Activated CD8-positive, alpha-beta memory T cell treated with anti-CD3 and anti-CD28 coated beads, Interleukin-2, amount 10 ng/mL, durations not matched to agents 7 days and 5 days (primary cell): ENCODE measurements at regions not wholly inside any gene's neighbourhood (a gene's known extent, or its start where the extent isn't known, plus 50 kb on each side); places are given as distances from the start of the nearest gene placed in this dataset.

ENCODE experiments used
- ATAC-seq: fragments of 150-1000 bp; cut with Tn5 transposase; one replicate; pipeline ENCODE4 v1.10.0; 2021; ENCODE audit warnings: moderate library complexity
- CTCF ChIA-PET: fragments of 350-600 bp; sonication (Branson Sonifier 250); formaldehyde crosslinking; loops from one replicate; lab custom pipeline; 2021; ENCODE audit warnings: antibody characterized with exemption; lab: Charles Lee
- DNase-seq: peaks from one replicate; pipeline ENCODE4 v3.0.0-alpha.2; 2020
- H3K27ac Mint-ChIP-seq: one replicate; pipeline ENCODE4 v1.8.0; 2021; ENCODE audit warnings: mild to moderate bottlenecking, mixed read lengths
- H3K27me3 Mint-ChIP-seq: one replicate; pipeline ENCODE4 v1.8.0; 2021; ENCODE audit warnings: mixed read lengths
- H3K36me3 Mint-ChIP-seq: one replicate; pipeline ENCODE4 v1.8.0; 2021; ENCODE audit warnings: mild to moderate bottlenecking, mixed read lengths
- H3K4me1 Mint-ChIP-seq: one replicate; pipeline ENCODE4 v1.8.0; 2021; ENCODE audit warnings: mixed read lengths
- H3K4me3 Mint-ChIP-seq: one replicate; pipeline ENCODE4 v1.8.0; 2021; ENCODE audit warnings: mild to moderate bottlenecking, moderate library complexity, mixed read lengths
- H3K9me3 Mint-ChIP-seq: one replicate; pipeline ENCODE4 v1.8.0; 2022; ENCODE audit warnings: low read depth, mixed read lengths

DNA sequence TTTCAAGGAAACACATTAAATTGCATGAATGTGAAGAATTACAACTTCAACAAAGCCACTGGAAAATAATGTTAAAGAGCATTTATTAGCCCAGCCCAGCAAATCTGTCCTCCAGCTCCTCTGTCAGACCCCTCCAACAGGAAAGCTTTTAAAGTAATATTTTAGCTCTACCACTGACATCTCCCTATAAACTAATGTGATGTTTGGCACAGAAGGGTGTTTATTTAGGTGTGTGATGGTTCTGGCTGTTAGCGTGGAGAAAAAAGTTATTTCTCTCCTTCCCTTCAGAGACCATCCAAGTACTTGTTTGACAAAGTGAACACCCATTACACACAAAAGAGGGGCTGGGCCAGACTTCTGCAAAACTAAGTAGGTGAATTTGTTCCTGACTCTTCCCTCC lies 111.9 kb upstream of the TARS1 start:
- Mint-ChIP-seq H3K36me3 (no peaks in the 10 kb centered on the region), H3K4me1 (no peaks in the 10 kb centered on the region), H3K9me3 (no peaks in the 10 kb centered on the region), H3K27me3 (no peaks in the 10 kb centered on the region), H3K4me3 (no peak overlapping the region), H3K27ac (no peak overlapping the region)
- CTCF ChIA-PET: no interaction called here
- ATAC-seq (no peak), DNase-seq (no peak)

DNA sequence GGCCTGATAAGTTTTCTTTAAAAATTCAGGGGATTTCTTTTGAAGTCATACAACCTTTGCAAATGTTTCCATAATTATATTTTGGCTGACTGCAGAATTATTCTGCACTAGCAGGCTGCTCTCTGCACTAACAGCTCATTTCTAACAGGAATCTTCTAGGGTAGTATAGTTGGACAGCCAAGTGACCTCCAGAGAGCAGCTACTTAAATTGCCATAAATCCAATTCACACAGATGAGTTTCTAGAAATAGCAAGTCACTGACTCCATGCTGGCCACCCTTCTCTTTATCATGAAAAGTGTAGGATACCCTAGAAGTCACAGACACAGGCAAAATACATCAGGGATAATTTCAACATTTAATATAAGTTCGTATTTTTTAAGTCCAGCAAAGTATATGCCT lies 110.9 kb upstream of the TARS1 start:
- no peaks in the 10 kb centered on the region for H3K9me3 Mint-ChIP-seq
- no peaks in the 10 kb centered on the region for H3K36me3 Mint-ChIP-seq
- CTCF ChIA-PET: no interaction called here
- ATAC-seq: no peak
- no peak overlapping the region for H3K4me3 Mint-ChIP-seq
- H3K27ac Mint-ChIP-seq: no peak overlapping the region
- H3K27me3 Mint-ChIP-seq: no peaks in the 10 kb centered on the region
- DNase-seq: no peak
- H3K4me1 Mint-ChIP-seq: no peaks in the 10 kb centered on the region

DNA sequence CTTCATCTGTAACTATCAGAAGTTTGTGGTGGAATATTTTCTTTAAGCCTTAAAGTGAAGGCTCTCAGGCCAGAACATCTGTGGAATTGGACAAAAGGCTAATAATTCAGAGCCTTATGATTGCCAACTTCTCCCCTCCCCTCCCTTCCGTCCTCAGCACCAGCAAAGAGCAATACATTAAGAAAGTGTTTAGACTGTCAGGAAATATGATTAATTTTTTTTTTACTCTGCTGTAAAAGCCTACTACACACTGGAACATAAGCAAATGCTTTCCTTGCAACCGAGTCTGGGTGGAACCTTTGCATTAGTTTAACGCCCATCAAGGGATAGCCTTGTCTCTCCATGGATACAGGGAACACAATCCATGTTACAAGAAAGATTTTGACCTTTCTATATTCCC lies 110.3 kb upstream of the TARS1 start:
- no peaks in the 10 kb centered on the region for H3K9me3 Mint-ChIP-seq
- H3K27me3 Mint-ChIP-seq: no peaks in the 10 kb centered on the region
- H3K27ac Mint-ChIP-seq: no peak overlapping the region
- H3K4me3 Mint-ChIP-seq: no peak overlapping the region
- CTCF ChIA-PET: no interaction called here
- no peaks in the 10 kb centered on the region for H3K4me1 Mint-ChIP-seq
- no peaks in the 10 kb centered on the region for H3K36me3 Mint-ChIP-seq
- no peak for ATAC-seq
- no peak for DNase-seq

DNA sequence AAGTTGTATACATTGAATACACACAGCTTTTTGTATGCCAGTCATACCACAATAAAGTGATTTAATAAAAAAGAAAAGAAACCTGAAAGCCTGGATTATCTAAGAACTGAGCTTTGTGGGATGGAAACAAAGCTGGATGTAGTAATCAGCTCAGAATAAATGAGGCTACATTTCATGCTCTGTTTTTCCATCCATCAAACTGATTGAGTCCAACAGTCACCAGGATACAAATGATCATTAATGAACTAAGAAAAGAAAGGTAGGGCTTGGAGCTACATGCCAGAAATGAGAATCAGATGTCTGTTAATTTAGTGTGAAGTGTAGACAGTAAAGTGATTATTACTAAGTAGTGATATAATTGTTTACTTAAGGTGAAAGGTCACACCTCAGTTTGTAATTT lies 109.8 kb upstream of the TARS1 start:
- CTCF ChIA-PET: no interaction called here
- H3K36me3 Mint-ChIP-seq: no peaks in the 10 kb centered on the region
- no peak for DNase-seq
- no peak overlapping the region for H3K27ac Mint-ChIP-seq
- no peaks in the 10 kb centered on the region for H3K9me3 Mint-ChIP-seq
- no peak for ATAC-seq
- H3K4me3 Mint-ChIP-seq: no peak overlapping the region
- H3K4me1 Mint-ChIP-seq: no peaks in the 10 kb centered on the region
- no peaks in the 10 kb centered on the region for H3K27me3 Mint-ChIP-seq

DNA sequence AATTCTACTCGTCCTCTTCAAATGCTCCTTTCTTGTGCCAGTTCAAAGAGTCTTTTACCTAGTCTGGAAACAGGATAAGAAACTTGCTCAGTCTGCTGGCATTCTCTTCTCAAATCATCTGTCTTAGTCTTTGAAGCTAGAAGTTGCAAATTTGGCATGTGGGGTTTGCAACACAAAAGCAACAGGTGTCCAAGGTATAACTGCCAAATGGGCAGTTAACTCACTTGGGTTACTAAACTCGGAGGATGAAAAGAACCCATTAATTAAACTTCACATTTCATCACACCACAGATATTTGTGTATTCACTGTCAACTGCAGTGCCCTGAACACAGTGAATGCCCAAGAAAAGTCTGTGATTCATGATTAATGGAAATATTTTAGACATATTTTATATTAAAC lies 108.0 kb upstream of the TARS1 start:
- CTCF ChIA-PET: no interaction called here
- no peaks in the 10 kb centered on the region for H3K4me1 Mint-ChIP-seq
- H3K36me3 Mint-ChIP-seq: no peaks in the 10 kb centered on the region
- ATAC-seq (no peak), DNase-seq (no peak)
- no peak overlapping the region for H3K4me3 Mint-ChIP-seq
- no peak overlapping the region for H3K27ac Mint-ChIP-seq
- no peaks in the 10 kb centered on the region for H3K9me3 Mint-ChIP-seq
- H3K27me3 Mint-ChIP-seq: no peaks in the 10 kb centered on the region

DNA sequence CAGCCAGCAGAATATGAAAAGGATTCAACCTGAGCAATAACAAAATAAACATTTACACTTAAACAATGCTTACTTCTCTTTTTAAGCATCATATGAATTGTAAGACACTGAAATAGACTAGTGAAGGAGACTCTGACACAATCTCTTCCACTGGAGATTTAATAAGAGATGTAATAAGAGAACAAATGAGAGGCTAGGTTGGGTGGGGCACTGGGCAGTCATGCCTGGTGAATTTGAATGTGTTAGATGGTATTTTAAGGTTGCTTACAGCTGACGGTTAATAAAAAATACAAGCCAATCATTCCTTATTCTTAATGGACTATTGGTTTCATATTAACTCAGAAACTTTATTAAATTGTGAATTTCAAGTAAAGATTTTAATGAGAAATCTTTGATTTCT lies 105.9 kb upstream of the TARS1 start:
- ATAC-seq: no peak
- Mint-ChIP-seq H3K36me3 (no peaks in the 10 kb centered on the region), H3K27me3 (no peaks in the 10 kb centered on the region), H3K4me1 (no peaks in the 10 kb centered on the region), H3K4me3 (no peak overlapping the region), H3K9me3 (no peaks in the 10 kb centered on the region), H3K27ac (no peak overlapping the region)
- CTCF ChIA-PET: no interaction called here
- no peak for DNase-seq

DNA sequence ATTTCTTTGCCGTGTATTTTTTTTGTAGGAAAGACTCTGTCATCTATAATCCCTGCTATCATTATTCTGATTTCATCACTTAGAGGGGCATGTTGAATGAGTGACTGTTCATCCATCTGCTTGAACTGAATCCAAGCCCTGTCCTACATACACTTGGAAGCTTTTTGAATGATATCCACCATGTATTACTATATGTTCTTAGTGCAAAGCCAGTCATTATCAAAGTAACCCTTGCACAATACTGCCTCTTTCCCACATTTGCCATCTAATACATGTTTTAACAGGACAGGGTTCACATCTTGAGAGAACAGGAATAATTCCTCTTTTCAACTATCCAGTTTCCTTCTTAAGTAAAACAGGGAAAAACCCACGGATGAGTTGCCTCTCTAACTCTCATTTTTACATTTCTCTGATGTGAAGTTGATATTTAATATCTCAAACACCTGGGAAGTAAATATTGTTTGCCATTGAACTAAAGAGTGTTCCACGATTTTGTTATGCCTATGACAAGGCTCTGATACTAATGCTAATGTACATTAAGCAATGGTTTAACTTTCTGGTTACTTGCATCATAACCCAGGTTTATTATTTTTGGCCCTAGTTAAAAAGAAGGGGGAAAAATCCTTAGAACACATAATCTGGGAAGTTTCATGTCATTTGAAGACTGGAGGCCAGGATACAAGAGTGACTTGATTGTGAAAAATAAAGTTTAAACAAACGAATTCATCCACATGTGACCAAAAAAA lies 103.7 kb upstream of the TARS1 start:
- Mint-ChIP-seq H3K27ac (no peak overlapping the region), H3K4me3 (no peak overlapping the region), H3K36me3 (no peaks in the 10 kb centered on the region), H3K4me1 (no peaks in the 10 kb centered on the region), H3K27me3 (no peaks in the 10 kb centered on the region), H3K9me3 (peaks cover 3% of the 10 kb centered on the region)
- DNase-seq (no peak), ATAC-seq (no peak)
- CTCF ChIA-PET: no interaction called here

DNA sequence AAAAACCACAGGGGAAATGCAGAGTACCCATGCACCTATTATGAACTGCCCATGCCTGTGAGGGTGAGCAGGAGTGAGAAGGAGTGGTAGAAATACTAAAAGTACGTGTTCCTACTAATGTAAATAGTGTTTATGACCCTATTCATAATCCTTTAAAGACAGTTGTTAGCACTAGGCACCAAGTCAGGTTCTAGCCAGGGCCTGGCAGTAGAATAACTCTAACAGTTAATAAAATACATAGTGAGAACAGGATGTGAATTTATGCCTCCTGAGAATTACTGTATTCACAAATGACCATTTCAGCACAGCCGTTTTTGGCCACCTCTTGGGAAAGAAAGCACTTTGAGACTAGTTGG lies 103.2 kb upstream of the TARS1 start:
- Mint-ChIP-seq H3K27ac (no peak overlapping the region), H3K27me3 (no peaks in the 10 kb centered on the region), H3K4me3 (no peak overlapping the region), H3K9me3 (peaks cover 3% of the 10 kb centered on the region), H3K4me1 (no peaks in the 10 kb centered on the region), H3K36me3 (no peaks in the 10 kb centered on the region)
- CTCF ChIA-PET: no interaction called here
- ATAC-seq (no peak), DNase-seq (no peak)

DNA sequence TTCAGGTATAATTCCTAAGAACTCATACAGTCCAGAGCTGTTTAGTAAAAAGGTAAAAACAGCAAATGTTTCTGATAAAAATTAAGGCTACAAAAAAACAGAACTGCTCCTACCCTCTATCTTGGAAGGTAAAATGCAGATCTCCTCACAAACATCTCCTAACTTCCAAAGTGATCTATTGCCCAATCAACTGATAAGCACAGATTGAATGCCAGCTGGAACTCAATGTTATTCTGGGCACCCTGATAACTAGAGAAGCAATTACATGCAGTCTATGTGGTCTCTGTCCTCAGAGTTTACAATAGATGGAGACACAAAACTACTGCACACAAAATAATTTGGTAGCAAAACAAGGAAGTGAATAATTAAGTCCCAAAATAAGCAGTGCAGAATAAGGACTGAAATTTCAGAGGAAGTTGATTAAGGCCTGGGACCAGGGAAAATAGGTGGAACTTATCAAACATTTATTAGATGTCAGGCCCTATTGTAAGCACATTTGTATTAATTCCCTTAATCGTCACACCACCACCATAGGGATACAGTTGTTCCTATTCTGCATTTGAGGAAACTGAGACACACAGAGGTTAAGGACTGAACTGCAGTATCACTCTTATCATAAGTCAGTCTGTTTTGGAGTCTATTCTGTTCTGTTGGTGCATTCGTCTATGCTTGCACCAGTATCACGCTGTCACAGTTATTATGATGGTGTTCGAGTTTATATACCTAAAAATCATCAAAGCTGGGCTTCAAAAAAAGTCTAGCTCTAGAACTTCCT lies 102.2 kb upstream of the TARS1 start:
- no peak for ATAC-seq
- CTCF ChIA-PET: no interaction called here
- DNase-seq: no peak
- no peaks in the 10 kb centered on the region for H3K4me1 Mint-ChIP-seq
- H3K9me3 Mint-ChIP-seq: peaks cover 3% of the 10 kb centered on the region
- H3K36me3 Mint-ChIP-seq: no peaks in the 10 kb centered on the region
- no peaks in the 10 kb centered on the region for H3K27me3 Mint-ChIP-seq
- H3K27ac Mint-ChIP-seq: no peak overlapping the region
- H3K4me3 Mint-ChIP-seq: no peak overlapping the region

DNA sequence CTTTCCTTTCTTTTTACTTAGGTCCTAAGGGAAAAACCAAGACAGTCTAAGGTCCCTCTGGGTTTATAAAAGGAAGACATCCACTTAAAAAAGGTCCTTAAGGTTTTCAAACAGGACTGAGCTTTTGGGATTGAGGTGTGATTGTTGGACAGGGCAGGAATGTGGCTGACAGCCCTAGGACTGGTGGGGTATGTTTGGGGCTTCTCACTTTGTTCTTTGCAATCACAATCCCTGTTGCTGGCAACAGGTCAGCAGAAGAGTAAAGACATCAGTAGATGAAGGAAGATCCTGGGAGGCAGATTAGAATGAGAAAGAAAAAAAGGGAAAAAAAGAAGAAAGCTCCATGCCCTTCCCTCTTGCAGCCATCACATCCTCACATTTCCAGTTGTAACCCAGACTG lies 101.4 kb upstream of the TARS1 start:
- Mint-ChIP-seq H3K9me3 (peaks cover 3% of the 10 kb centered on the region), H3K27me3 (no peaks in the 10 kb centered on the region), H3K4me3 (no peak overlapping the region), H3K36me3 (no peaks in the 10 kb centered on the region), H3K27ac (no peak overlapping the region), H3K4me1 (no peaks in the 10 kb centered on the region)
- DNase-seq: no peak
- CTCF ChIA-PET: no interaction called here
- no peak for ATAC-seq

DNA sequence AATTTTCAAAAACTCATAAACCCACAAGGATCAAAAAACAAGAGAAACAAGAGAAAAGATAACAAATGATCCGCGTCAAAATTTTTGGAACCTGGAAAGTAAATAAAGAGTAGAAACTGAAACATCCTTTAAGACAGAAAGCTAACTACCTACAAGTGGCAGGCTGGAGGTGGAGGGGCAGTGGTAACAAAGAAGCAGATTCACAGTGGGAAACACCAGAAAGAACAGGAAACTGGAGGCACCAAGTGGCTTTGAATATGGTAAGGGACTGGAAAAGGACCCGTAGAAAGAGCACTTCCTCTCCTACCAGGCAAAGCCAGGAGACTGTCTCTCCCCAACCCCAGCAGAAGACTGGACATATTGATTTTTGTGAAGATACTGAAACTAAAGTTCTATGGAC lies 100.6 kb upstream of the TARS1 start:
- Mint-ChIP-seq H3K27me3 (no peaks in the 10 kb centered on the region), H3K9me3 (peaks cover 3% of the 10 kb centered on the region), H3K36me3 (no peaks in the 10 kb centered on the region), H3K4me1 (no peaks in the 10 kb centered on the region), H3K27ac (no peak overlapping the region), H3K4me3 (no peak overlapping the region)
- DNase-seq (no peak), ATAC-seq (no peak)
- CTCF ChIA-PET: no interaction called here

DNA sequence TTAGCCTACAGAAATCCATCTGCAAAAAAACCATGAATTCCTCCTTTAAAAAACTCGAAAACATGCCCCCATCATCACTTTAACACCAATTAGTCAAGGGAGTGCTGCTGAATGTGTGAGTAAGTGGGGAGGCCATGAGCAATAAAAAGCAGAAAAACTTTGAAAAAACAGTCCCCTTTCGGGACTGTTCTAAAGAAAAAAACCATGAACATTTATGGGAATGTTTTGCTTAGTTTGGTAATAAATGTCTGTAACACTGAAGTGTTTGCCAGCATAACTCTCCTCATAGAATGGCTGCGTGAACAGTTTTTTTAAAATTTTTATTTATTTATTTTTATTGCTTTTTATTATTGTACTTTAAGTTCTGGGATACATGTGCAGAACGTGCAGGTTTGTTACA lies 99.4 kb upstream of the TARS1 start:
- CTCF ChIA-PET: no interaction called here
- H3K27me3 Mint-ChIP-seq: no peaks in the 10 kb centered on the region
- H3K27ac Mint-ChIP-seq: no peak overlapping the region
- no peak for ATAC-seq
- H3K4me3 Mint-ChIP-seq: no peak overlapping the region
- no peaks in the 10 kb centered on the region for H3K36me3 Mint-ChIP-seq
- no peaks in the 10 kb centered on the region for H3K4me1 Mint-ChIP-seq
- peaks cover 3% of the 10 kb centered on the region for H3K9me3 Mint-ChIP-seq
- no peak for DNase-seq

DNA sequence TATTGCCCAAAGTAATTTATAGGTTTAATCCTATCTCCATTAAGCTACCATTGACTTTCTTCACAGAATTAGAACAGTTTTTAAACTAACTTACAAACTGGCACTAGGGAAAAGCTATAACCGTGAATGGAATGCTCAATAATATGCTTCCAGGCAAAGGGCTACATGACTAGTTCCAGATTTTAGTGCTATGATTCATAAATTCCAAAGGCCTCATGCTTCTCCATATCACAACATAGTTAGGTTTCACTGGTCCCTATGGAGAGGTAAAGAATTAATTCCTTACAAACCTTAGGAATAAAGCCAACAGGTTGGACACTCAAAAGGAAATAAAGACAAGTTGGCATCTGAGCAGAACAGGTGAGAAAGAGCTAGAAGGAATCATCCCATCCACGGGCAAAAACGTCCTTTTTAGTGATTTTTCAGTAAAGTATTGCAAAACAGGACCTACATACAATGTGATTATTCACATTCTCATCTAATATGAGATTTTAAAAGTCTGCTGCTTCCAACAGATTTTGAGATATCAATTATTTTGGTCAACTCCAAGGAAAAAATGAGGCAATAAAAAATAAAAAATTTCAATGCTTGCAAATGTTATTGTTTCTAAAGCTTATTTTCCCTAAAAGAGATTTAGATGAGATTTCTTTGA lies 97.0 kb upstream of the TARS1 start:
- no peaks in the 10 kb centered on the region for H3K27me3 Mint-ChIP-seq
- CTCF ChIA-PET: no interaction called here
- ATAC-seq (no peak), DNase-seq (no peak)
- H3K36me3 Mint-ChIP-seq: no peaks in the 10 kb centered on the region
- H3K4me3 Mint-ChIP-seq: no peak overlapping the region
- H3K9me3 Mint-ChIP-seq: peaks cover 3% of the 10 kb centered on the region
- H3K27ac Mint-ChIP-seq: no peak overlapping the region
- H3K4me1 Mint-ChIP-seq: no peaks in the 10 kb centered on the region

DNA sequence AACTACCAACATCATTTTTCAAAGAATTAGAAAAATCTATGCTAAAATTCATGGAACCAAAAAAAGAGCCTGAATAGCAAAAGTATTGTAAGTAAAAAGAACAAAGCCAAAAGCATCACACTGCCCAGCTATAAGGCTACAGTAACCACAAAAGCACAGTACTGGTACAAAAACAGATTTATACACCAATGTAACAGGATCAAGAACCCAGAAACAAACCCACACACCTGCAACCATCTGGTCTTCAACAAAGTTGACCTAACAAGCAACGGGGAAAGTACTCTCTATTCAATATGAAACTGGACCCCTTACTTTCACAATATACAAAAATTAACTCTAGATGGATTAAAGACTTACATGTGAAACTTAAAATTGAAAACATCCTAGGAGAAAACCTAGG lies 94.2 kb upstream of the TARS1 start:
- ATAC-seq (no peak), DNase-seq (no peak)
- H3K27ac Mint-ChIP-seq: no peak overlapping the region
- no peaks in the 10 kb centered on the region for H3K36me3 Mint-ChIP-seq
- no peaks in the 10 kb centered on the region for H3K27me3 Mint-ChIP-seq
- no peak overlapping the region for H3K4me3 Mint-ChIP-seq
- H3K4me1 Mint-ChIP-seq: no peaks in the 10 kb centered on the region
- CTCF ChIA-PET: no interaction called here
- no peaks in the 10 kb centered on the region for H3K9me3 Mint-ChIP-seq
